ENCODE measurements at regions not wholly inside any gene's neighbourhood (a gene's known extent, or its start where the extent isn't known, plus 50 kb on each side); places are given as distances from the start of the nearest gene placed in this dataset.

- 90 to 98% methylated on average over 6 to 9 of the region's 9 CpGs for WGBS, 2 experiments (ENCODE audit: insufficient coverage in 1 of 2, insufficient read length in 1 of 2)
- Mint-ChIP-seq H3K27me3 (ENCODE audit: insufficient read depth) (no peaks in the 10 kb centered on the region), H3K27ac (no peak overlapping the region), H3K36me3 (ENCODE audit: low read depth) (peaks cover 27% of the 10 kb centered on the region), H3K9me3 (peaks cover 38% of the 10 kb centered on the region), H3K4me1 (peaks cover 5% of the 10 kb centered on the region), H3K4me3 (no peak overlapping the region)
- Histone ChIP-seq H3K4me3 (ENCODE audit: low read length) (no peak overlapping the region), H3K4me1 (ENCODE audit: control insufficient read depth, insufficient read depth, low read length) (no peaks in the 10 kb centered on the region), H3K36me3 (ENCODE audit: control insufficient read depth, insufficient read depth, low read length) (no peaks in the 10 kb centered on the region), H3K27ac (ENCODE audit: low read depth, low read length) (no peak overlapping the region), H3K27me3 (ENCODE audit: control insufficient read depth, insufficient read depth, low read length, poor library complexity, severe bottlenecking) (no peaks in the 10 kb centered on the region), H3K9me3 (ENCODE audit: control insufficient read depth, low read length) (peaks cover 12% of the 10 kb centered on the region), H3K9ac (ENCODE audit: extremely low read depth, low read length, poor library complexity, severe bottlenecking) (no peak overlapping the region)
- DNase-seq = peak; percentile 17
- no peak for TF ChIP-seq CTCF (conservative IDR thresholded peaks at IDR 0.05)
Observed at GRCh38 chr11:71172680-71173079, 79.7 kb downstream of the SHANK2 start.

GRCh38 chr11:71171576-71171975, 80.8 kb downstream of the SHANK2 start:
- TF ChIP-seq CTCF (conservative IDR thresholded peaks at IDR 0.05) = no peak
- peak; percentile 17 for DNase-seq
- H3K27ac Mint-ChIP-seq = no peak overlapping the region
- no peak overlapping the region for H3K4me3 Mint-ChIP-seq
- Histone ChIP-seq H3K27me3 (ENCODE audit: control insufficient read depth, insufficient read depth, low read length, poor library complexity, severe bottlenecking) (no peaks in the 10 kb centered on the region), H3K27ac (ENCODE audit: low read depth, low read length) (no peak overlapping the region), H3K4me3 (ENCODE audit: low read length) (no peak overlapping the region), H3K9me3 (ENCODE audit: control insufficient read depth, low read length) (peaks cover 4% of the 10 kb centered on the region), H3K9ac (ENCODE audit: extremely low read depth, low read length, poor library complexity, severe bottlenecking) (no peak overlapping the region), H3K36me3 (ENCODE audit: control insufficient read depth, insufficient read depth, low read length) (no peaks in the 10 kb centered on the region), H3K4me1 (ENCODE audit: control insufficient read depth, insufficient read depth, low read length) (no peaks in the 10 kb centered on the region)
- H3K9me3 Mint-ChIP-seq = peaks cover 30% of the 10 kb centered on the region
- 95 to 96% methylated on average over 9 to 11 of the region's 11 CpGs for WGBS, 2 experiments (ENCODE audit: insufficient coverage in 1 of 2, insufficient read length in 1 of 2)
- H3K4me1 Mint-ChIP-seq = peaks cover 5% of the 10 kb centered on the region
- peaks cover 23% of the 10 kb centered on the region for H3K36me3 Mint-ChIP-seq (ENCODE audit: low read depth)
- H3K27me3 Mint-ChIP-seq (ENCODE audit: insufficient read depth) = no peaks in the 10 kb centered on the region

GRCh38 chr11:71170624-71171423, 81.6 kb downstream of the SHANK2 start:
- no peak overlapping the region for H3K9ac ChIP-seq (ENCODE audit: extremely low read depth, low read length, poor library complexity, severe bottlenecking)
- no peaks in the 10 kb centered on the region for H3K27me3 Mint-ChIP-seq (ENCODE audit: insufficient read depth)
- no peak overlapping the region for H3K27ac Mint-ChIP-seq
- H3K4me3 Mint-ChIP-seq = no peak overlapping the region
- no peak for TF ChIP-seq CTCF (conservative IDR thresholded peaks at IDR 0.05)
- H3K36me3 Mint-ChIP-seq (ENCODE audit: low read depth) = peaks cover 25% of the 10 kb centered on the region
- peaks cover 5% of the 10 kb centered on the region for H3K4me1 Mint-ChIP-seq
- peaks cover 32% of the 10 kb centered on the region for H3K9me3 Mint-ChIP-seq
- H3K36me3 ChIP-seq (ENCODE audit: control insufficient read depth, insufficient read depth, low read length) = no peaks in the 10 kb centered on the region
- 90 to 93% methylated on average over 29 to 31 of the region's 31 CpGs for WGBS, 2 experiments (ENCODE audit: insufficient coverage in 1 of 2, insufficient read length in 1 of 2)
- H3K4me1 ChIP-seq (ENCODE audit: control insufficient read depth, insufficient read depth, low read length) = no peaks in the 10 kb centered on the region
- no peak overlapping the region for H3K4me3 ChIP-seq (ENCODE audit: low read length)
- H3K27ac ChIP-seq (ENCODE audit: low read depth, low read length) = no peak overlapping the region
- DNase-seq = peak; percentile 56
- no peaks in the 10 kb centered on the region for H3K27me3 ChIP-seq (ENCODE audit: control insufficient read depth, insufficient read depth, low read length, poor library complexity, severe bottlenecking)
- peaks cover 6% of the 10 kb centered on the region for H3K9me3 ChIP-seq (ENCODE audit: control insufficient read depth, low read length)
